Omental fat pad (tissue), 3 donors: ENCODE measurements at regions not wholly inside any gene's neighbourhood (a gene's known extent, or its start where the extent isn't known, plus 50 kb on each side); places are given as distances from the start of the nearest gene placed in this dataset.

ENCODE experiments used
- ATAC-seq: fragments of 150-250 bp; one replicate; pipeline ENCODE4 v1.9.1; 2016; ENCODE audit warnings: mild to moderate bottlenecking, moderate library complexity; ENCODE audit not compliant: low FRiP score
- DNase-seq: peaks from one replicate; pipeline ENCODE4 v3.0.0-alpha.2; 2019; ENCODE audit warnings: low spot score
- CTCF ChIP-seq, 3 donors: fragments of 450-650 bp; IDR thresholded peaks; one replicate each; pipeline ENCODE4 v1.5.1; 2016 to 2017; ENCODE audit warnings: antibody characterized with exemption in 3 of 3, mild to moderate bottlenecking in 3 of 3, moderate library complexity in 2 of 3

- ATAC-seq = no peak
- no peak for DNase-seq
- TF ChIP-seq CTCF (IDR thresholded peaks at IDR 0.05) = no peak
Observed at GRCh38 chr11:134675983-134676382, 263.9 kb upstream of the B3GAT1 start.

GRCh38 chr11:134674974-134675373, 262.9 kb upstream of the B3GAT1 start:
- DNase-seq (no peak), ATAC-seq (no peak)
- TF ChIP-seq CTCF (IDR thresholded peaks at IDR 0.05) = no peak

- ATAC-seq (no peak), DNase-seq (no peak)
- TF ChIP-seq CTCF (IDR thresholded peaks at IDR 0.05) = no peak
Observed at GRCh38 chr11:134670961-134671370, 258.9 kb upstream of the B3GAT1 start.

- no peak for ATAC-seq
- DNase-seq = no peak
Observed at GRCh38 chr11:134670247-134670782, 258.3 kb upstream of the B3GAT1 start.

GRCh38 chr11:134669796-134670195, 257.8 kb upstream of the B3GAT1 start:
- TF ChIP-seq CTCF (IDR thresholded peaks at IDR 0.05) = no peak
- ATAC-seq (no peak), DNase-seq (no peak)

More at GRCh38 chr11:134670247-134670782, 258.3 kb upstream of the B3GAT1 start:
- no peak for TF ChIP-seq CTCF (IDR thresholded peaks at IDR 0.05)

GRCh38 chr11:134668796-134669195, 256.8 kb upstream of the B3GAT1 start:
- ATAC-seq (no peak), DNase-seq (no peak)
- no peak for TF ChIP-seq CTCF (IDR thresholded peaks at IDR 0.05)

- no peak for DNase-seq
Observed at GRCh38 chr11:134668076-134668475, 256.0 kb upstream of the B3GAT1 start.

More at GRCh38 chr11:134668076-134668475, 256.0 kb upstream of the B3GAT1 start:
- no peak for ATAC-seq
- no peak for TF ChIP-seq CTCF (IDR thresholded peaks at IDR 0.05)
